Large intestine (tissue), 3 donors: ENCODE measurements at regions not wholly inside any gene's neighbourhood (a gene's known extent, or its start where the extent isn't known, plus 50 kb on each side); places are given as distances from the start of the nearest gene placed in this dataset.

Source experiments
- DNase-seq, 2 donors: peaks; one replicate each; pipeline versions ENCODE4 v3.0.0 to v3.0.0-alpha.2; 2013
- H3K27ac ChIP-seq: one replicate; pipeline ENCODE4 v1.5.1; 2013; ENCODE audit warnings: low read length
- H3K27me3 ChIP-seq: 2 replicates; pipeline ENCODE4 v1.6.1; 2013; ENCODE audit warnings: low read length; ENCODE audit not compliant: control insufficient read depth, insufficient read depth
- H3K36me3 ChIP-seq: 2 replicates; pipeline ENCODE4 v1.6.1; 2013; ENCODE audit warnings: low read length; ENCODE audit not compliant: control insufficient read depth, insufficient read depth
- H3K4me1 ChIP-seq: one replicate; pipeline ENCODE4 v1.6.1; 2013; ENCODE audit warnings: low read length; ENCODE audit not compliant: control insufficient read depth, insufficient read depth
- H3K4me3 ChIP-seq: one replicate; pipeline ENCODE4 v1.5.1; 2013; ENCODE audit warnings: low read length
- H3K9me3 ChIP-seq: one replicate; pipeline ENCODE4 v1.6.1; 2013; ENCODE audit warnings: mild to moderate bottlenecking, low read depth, low read length, moderate library complexity; ENCODE audit not compliant: control insufficient read depth
- WGBS: methylation state at CpG from one replicate; pipeline ENCODE4 v1.1.5; 2013; ENCODE audit warnings: low lambda C conversion rate; ENCODE audit not compliant: insufficient coverage; 5-methylcytosine and 5-hydroxymethylcytosine counted together

DNA sequence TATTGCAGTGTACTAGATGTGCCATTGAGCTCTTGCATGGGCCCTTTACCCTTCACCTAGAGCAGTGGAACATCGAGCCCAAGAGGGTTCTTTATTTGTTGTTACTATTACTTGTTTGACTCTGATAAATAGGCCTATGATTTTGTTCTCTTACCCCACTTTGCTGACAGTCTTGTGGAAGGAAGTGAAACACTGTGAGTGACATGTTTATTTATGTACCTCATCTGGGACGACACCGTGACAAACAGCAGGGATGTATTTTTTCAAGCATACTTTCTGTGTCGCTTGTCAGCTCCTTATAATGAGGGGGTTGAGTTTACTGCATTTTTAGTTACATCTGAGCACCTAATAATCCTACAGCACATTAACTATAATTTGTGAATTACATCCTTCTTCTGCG is 1010.3 kb upstream of the TENM4 start:
- Histone ChIP-seq H3K36me3 (no peaks in the 10 kb centered on the region), H3K27me3 (no peaks in the 10 kb centered on the region), H3K9me3 (no peaks in the 10 kb centered on the region), H3K27ac (no peak overlapping the region), H3K4me1 (no peaks in the 10 kb centered on the region), H3K4me3 (no peak overlapping the region)
- WGBS = 100% methylated on average over 1 of the region's 5 CpGs
- no peak for DNase-seq

- Histone ChIP-seq H3K27ac (no peak overlapping the region), H3K9me3 (no peaks in the 10 kb centered on the region), H3K4me1 (no peaks in the 10 kb centered on the region), H3K36me3 (no peaks in the 10 kb centered on the region), H3K27me3 (no peaks in the 10 kb centered on the region), H3K4me3 (no peak overlapping the region)
- WGBS = no CpG with 5 or more reads among the region's 2 CpGs
- no peak for DNase-seq
Observed at GRCh38 chr11:80448709-80449108, 1007.9 kb upstream of the TENM4 start.

- Histone ChIP-seq H3K27ac (no peak overlapping the region), H3K9me3 (no peaks in the 10 kb centered on the region), H3K4me3 (no peak overlapping the region), H3K4me1 (no peaks in the 10 kb centered on the region), H3K36me3 (no peaks in the 10 kb centered on the region), H3K27me3 (no peaks in the 10 kb centered on the region)
- no peak for DNase-seq
- 83% methylated on average over 1 of the region's 2 CpGs for WGBS
Observed at GRCh38 chr11:80443177-80443576, 1002.3 kb upstream of the TENM4 start.

GRCh38 chr11:80441821-80442220 is 1001.0 kb upstream of the TENM4 start:
- no peaks in the 10 kb centered on the region for H3K9me3 ChIP-seq
- 100% methylated on average over 1 of the region's 3 CpGs for WGBS
- no peak for DNase-seq
- no peaks in the 10 kb centered on the region for H3K27me3 ChIP-seq
- H3K36me3 ChIP-seq = no peaks in the 10 kb centered on the region
- H3K4me1 ChIP-seq = no peaks in the 10 kb centered on the region
- H3K4me3 ChIP-seq = no peak overlapping the region
- no peak overlapping the region for H3K27ac ChIP-seq

DNA sequence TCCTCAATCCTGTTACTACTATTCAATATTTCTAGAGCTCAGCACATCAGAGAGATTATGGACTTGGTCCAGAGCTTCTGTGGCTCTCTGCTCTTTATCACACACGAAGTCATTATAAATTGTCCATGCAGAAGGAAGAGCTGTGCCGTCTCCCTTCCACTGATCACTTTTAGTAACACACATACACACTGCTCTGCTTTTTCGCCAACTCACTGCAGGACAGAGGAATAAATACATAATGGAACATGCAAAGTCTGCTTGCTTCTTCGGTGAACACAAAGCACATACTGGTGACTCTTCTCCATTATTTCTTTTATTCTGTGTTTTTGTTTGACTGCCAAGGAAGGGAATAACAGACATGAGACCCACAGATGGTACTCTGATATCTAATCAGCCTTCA is 1000.0 kb upstream of the TENM4 start:
- no peak overlapping the region for H3K27ac ChIP-seq
- H3K4me3 ChIP-seq = no peak overlapping the region
- WGBS = 93% methylated on average over 2 of the region's 4 CpGs
- no peaks in the 10 kb centered on the region for H3K9me3 ChIP-seq
- H3K4me1 ChIP-seq = no peaks in the 10 kb centered on the region
- DNase-seq = no peak
- no peaks in the 10 kb centered on the region for H3K36me3 ChIP-seq
- H3K27me3 ChIP-seq = no peaks in the 10 kb centered on the region

DNA sequence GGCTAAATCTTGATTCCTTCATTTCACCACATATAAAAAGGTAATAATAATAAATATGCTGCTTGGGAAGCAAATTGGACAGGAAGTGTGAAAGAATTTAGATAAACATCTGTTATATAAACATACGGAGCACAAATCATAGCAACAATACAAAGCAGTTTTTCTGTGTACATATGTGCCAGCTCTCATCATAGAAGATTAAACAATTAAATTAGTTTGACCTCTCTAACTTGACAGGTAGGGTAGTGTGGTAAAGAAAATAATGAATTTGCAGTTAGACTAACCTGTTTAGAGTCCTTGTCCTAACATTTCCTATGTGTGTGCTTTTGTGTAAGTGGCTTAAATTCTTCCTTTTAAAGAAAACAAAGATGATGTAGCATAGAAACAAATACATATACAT is 995.7 kb upstream of the TENM4 start:
- WGBS = 20% methylated on average over 1 of the region's 1 CpG

DNA sequence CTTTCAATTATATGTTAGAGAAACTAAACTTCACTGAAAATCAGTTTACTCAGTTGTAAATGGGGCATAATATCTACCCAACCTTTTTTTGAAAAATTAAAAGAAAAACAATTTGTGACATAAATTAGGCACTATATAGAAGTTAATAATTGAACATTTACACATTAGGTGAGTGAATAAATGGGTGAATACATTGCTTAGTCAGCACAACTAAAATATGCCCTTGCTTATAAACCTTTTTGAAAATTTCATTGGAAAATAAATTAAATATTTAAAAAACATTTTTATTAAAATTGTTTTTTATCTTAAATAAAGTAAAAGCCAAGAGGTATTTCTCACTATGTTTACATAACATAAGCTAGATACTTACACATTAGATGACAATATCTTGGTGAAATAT is 994.5 kb upstream of the TENM4 start:
- H3K36me3 ChIP-seq = no peaks in the 10 kb centered on the region
- no peak overlapping the region for H3K27ac ChIP-seq
- DNase-seq = no peak
- H3K9me3 ChIP-seq = no peaks in the 10 kb centered on the region
- H3K4me1 ChIP-seq = no peaks in the 10 kb centered on the region
- H3K4me3 ChIP-seq = no peak overlapping the region
- no peaks in the 10 kb centered on the region for H3K27me3 ChIP-seq

More for the DNA sequence above, 995.7 kb upstream of the TENM4 start:
- DNase-seq = no peak
- H3K4me1 ChIP-seq = no peaks in the 10 kb centered on the region
- no peak overlapping the region for H3K27ac ChIP-seq
- H3K9me3 ChIP-seq = no peaks in the 10 kb centered on the region
- H3K27me3 ChIP-seq = no peaks in the 10 kb centered on the region
- no peaks in the 10 kb centered on the region for H3K36me3 ChIP-seq
- H3K4me3 ChIP-seq = no peak overlapping the region

- DNase-seq = no peak
- no peaks in the 10 kb centered on the region for H3K9me3 ChIP-seq
- WGBS = 42% methylated on average over 2 of the region's 2 CpGs
- H3K36me3 ChIP-seq = no peaks in the 10 kb centered on the region
- H3K4me3 ChIP-seq = no peak overlapping the region
- H3K27ac ChIP-seq = no peak overlapping the region
- no peaks in the 10 kb centered on the region for H3K4me1 ChIP-seq
- H3K27me3 ChIP-seq = no peaks in the 10 kb centered on the region
Observed at GRCh38 chr11:80432057-80432456, 991.2 kb upstream of the TENM4 start.

DNA sequence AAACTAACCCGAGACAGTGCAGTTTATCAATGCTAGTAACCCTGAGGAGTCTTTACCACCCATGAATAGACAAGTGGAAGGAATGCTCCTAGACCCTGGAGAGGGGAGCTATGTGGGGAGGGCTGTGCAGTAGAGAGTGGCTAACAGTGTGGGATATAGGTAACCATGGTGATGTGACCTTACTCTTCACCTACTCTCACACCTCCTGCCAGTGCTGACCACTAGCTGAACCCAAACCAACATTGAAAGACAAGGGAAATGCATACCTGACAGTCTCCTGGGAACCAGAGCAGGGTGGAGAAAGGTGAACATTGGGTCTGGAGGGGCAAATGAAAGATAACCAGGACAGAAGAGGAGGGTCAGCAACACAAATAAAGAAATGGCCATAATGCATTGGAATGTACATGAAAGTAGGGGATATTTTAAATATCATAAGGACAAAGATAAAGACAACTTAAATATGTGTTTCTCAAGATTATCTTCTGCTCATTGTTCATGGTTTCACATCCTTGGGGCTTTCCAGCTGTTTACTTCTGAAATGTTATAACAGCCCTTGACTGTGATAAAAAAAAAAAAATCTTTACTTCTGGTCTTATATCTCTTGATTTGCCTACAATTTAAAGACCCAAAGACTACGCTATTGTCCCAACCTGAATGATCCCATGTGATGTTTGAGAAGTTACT is 983.3 kb upstream of the TENM4 start:
- no peak for DNase-seq
- Histone ChIP-seq H3K27ac (no peak overlapping the region), H3K9me3 (no peaks in the 10 kb centered on the region), H3K4me1 (no peaks in the 10 kb centered on the region), H3K27me3 (no peaks in the 10 kb centered on the region), H3K36me3 (no peaks in the 10 kb centered on the region), H3K4me3 (no peak overlapping the region)
- no CpG with 5 or more reads among the region's 2 CpGs for WGBS

DNA sequence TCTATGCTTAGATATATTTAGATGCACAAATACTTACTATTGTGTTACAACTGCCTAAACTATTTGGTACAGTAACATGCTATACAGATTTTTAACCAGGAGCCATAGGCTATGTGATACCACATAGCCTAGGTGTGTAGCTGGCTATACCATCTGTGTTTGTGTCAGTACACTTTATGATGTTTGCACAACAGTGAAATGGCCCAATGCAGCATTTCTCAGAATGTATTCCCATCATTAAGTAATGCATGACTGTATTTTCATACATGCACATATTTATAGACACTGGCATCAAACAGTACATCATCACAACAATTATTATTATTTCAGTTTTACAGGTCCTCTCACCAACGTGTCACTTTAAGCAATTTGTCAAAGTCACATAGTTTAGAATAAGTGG is 979.5 kb upstream of the TENM4 start:
- Histone ChIP-seq H3K9me3 (no peaks in the 10 kb centered on the region), H3K4me3 (no peak overlapping the region), H3K36me3 (no peaks in the 10 kb centered on the region), H3K27me3 (no peaks in the 10 kb centered on the region), H3K27ac (no peak overlapping the region), H3K4me1 (no peaks in the 10 kb centered on the region)
- WGBS = no CpG with 5 or more reads among the region's 1 CpG
- DNase-seq = no peak

- H3K36me3 ChIP-seq = no peaks in the 10 kb centered on the region
- no CpG with 5 or more reads among the region's 2 CpGs for WGBS
- H3K27me3 ChIP-seq = no peaks in the 10 kb centered on the region
- no peak overlapping the region for H3K27ac ChIP-seq
- no peaks in the 10 kb centered on the region for H3K9me3 ChIP-seq
- H3K4me3 ChIP-seq = no peak overlapping the region
- no peaks in the 10 kb centered on the region for H3K4me1 ChIP-seq
- no peak for DNase-seq
Observed at GRCh38 chr11:80417681-80418080, 976.9 kb upstream of the TENM4 start.
